ENCODE measurements at regions not wholly inside any gene's neighbourhood (a gene's known extent, or its start where the extent isn't known, plus 50 kb on each side); places are given as distances from the start of the nearest gene placed in this dataset.

DNA sequence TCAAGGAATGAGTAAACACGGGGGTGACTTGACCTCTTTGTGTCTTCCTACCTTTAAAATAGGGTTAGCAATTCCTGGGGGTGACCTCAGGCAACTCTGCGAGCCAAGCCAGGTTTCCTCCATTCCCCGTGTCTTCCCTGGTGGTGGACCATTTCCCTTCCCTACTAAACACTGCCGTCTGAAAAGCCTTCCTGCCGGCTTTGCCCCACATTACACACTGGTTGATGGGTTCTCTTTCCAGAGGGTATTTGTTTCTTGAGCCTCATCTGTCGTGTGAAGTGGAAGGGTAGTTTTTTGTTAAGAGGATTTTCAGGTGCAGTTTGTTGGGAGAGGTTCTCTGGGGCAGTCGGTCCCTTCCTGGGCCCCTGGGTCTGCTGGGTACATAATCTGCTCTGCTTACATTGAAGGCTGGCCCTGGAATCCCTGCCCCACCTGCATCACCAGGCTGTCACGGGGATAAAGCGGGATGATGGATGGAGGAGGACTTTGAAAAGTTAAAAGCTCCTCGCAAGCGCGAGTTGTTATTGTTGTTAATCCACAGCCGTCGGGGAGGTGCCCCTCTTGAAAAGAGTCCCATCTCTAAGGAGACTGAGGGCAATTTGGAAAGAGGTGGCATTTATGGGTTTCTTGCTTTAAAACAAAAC, 175.4 kb upstream of the SPRED2 start:
- TF ChIP-seq POLR2AphosphoS5 (IDR thresholded peaks at IDR 0.05) (no peak), EP300 (IDR thresholded peaks at IDR 0.05) (no peak)
- TF ChIP-seq, protein P1, sequence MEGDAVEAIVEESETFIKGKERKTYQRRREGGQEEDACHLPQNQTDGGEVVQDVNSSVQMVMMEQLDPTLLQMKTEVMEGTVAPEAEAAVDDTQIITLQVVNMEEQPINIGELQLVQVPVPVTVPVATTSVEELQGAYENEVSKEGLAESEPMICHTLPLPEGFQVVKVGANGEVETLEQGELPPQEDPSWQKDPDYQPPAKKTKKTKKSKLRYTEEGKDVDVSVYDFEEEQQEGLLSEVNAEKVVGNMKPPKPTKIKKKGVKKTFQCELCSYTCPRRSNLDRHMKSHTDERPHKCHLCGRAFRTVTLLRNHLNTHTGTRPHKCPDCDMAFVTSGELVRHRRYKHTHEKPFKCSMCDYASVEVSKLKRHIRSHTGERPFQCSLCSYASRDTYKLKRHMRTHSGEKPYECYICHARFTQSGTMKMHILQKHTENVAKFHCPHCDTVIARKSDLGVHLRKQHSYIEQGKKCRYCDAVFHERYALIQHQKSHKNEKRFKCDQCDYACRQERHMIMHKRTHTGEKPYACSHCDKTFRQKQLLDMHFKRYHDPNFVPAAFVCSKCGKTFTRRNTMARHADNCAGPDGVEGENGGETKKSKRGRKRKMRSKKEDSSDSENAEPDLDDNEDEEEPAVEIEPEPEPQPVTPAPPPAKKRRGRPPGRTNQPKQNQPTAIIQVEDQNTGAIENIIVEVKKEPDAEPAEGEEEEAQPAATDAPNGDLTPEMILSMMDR (IDR thresholded peaks at IDR 0.05) = no peak

Data from gastroesophageal sphincter (tissue), 3 donors.